ENCODE measurements at regions not wholly inside any gene's neighbourhood (a gene's known extent, or its start where the extent isn't known, plus 50 kb on each side); places are given as distances from the start of the nearest gene placed in this dataset.

DNA sequence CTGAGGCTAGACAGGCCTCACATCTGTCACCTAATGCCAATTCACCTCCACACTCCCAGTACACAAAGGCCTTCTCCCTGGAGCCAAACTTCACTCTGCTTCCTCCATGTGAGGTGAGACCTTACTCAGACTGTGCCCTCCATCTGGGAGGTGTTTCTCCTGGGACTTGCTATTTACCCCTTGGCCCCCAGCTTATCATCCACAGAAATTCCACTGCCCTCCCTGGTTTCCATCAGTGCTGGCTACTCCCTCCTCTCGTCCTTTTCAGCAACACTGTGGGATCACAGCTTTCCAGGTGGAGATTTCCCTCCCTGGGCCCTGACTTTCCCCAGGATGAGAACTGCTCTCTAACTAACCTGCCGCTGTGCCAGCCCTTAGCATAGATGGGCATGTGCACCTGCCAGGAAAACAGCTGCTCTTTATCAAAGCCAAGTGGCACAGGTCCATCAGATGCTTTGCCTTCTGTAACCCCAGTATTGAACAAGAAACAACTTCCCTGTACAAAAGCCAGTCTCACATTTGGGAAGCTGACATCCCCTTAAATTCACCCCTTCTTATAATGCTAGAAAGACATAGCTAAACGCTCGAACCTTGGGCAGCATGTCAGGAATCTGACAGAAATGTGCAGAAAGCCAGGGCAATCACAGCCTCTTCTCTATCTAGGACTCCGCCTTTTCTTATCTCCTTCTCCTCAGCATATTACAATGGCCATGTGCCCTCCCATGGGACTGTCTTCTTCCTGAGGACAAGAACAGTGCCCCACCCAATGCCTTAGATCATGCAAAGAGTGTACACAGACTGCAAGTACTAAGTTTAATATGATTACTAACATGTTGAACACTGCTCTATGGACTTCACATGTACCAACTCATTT, 535.5 kb upstream of the ID2 start (continued):
- TF ChIP-seq MAX (IDR thresholded peaks at IDR 0.05) (peak; percentile 64), SP1 (IDR thresholded peaks at IDR 0.05) (peak; percentile 66)
- TF ChIP-seq, protein P1, sequence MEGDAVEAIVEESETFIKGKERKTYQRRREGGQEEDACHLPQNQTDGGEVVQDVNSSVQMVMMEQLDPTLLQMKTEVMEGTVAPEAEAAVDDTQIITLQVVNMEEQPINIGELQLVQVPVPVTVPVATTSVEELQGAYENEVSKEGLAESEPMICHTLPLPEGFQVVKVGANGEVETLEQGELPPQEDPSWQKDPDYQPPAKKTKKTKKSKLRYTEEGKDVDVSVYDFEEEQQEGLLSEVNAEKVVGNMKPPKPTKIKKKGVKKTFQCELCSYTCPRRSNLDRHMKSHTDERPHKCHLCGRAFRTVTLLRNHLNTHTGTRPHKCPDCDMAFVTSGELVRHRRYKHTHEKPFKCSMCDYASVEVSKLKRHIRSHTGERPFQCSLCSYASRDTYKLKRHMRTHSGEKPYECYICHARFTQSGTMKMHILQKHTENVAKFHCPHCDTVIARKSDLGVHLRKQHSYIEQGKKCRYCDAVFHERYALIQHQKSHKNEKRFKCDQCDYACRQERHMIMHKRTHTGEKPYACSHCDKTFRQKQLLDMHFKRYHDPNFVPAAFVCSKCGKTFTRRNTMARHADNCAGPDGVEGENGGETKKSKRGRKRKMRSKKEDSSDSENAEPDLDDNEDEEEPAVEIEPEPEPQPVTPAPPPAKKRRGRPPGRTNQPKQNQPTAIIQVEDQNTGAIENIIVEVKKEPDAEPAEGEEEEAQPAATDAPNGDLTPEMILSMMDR (IDR thresholded peaks at IDR 0.05; ENCODE audit: low read depth, low read length, missing input control): no peak

DNA sequence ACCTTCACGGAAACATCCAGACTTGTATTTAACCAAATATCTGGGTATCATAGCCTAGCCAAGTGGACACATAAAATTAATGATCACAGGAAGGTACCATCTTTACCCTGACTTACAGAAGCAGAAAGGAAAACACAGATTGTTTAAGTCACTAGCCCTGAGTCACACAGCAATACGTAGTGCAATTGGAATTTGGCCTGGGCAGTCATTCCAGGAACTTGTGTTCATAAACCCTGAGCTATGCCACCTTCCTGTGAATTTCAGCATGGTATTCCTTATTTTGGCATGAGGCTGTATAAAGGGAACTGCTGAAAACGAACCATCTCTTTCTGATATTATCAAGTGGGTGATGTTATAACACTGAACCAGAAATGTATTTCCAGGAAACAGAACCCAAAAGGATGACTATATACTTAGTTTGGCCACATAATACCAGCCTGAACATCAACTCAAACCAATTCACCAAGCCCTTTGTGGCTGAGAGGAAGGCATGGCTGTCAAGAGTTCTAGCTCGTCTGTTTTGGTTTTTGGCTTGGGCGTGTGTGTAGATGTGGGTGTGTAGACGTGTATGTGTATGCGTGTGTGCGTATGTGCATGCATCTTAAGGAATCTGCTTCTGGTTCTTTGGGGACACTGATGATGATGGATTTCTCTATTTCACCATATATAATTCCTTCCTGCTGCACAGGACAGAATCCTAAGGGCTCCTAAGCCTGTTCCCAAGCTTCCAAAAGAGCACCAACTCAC, 533.4 kb upstream of the ID2 start:
- Histone ChIP-seq H3K27ac (ENCODE audit: low read depth in 1 of 2, low read length in 2 of 2) (no peak overlapping the region), H3K9ac (ENCODE audit: low read depth in 1 of 2, low read length in 2 of 2) (no peak overlapping the region), H3K4me3 (ENCODE audit: low read depth in 1 of 3, low read length in 3 of 3) (no peak overlapping the region), H3K27me3 (ENCODE audit: control insufficient read depth in 4 of 4, insufficient read depth in 4 of 4, low read length in 3 of 4) (no peaks in the 10 kb centered on the region), H3K9me3 (ENCODE audit: control insufficient read depth in 4 of 4, low read length in 3 of 4) (no peaks in the 10 kb centered on the region), H3K36me3 (ENCODE audit: control insufficient read depth in 4 of 4, insufficient read depth in 3 of 4, low read depth in 1 of 4, low read length in 3 of 4) (peaks cover 0 to 7% (median 0%) of the 10 kb centered on the region in 4 donors), H3K4me1 (ENCODE audit: control insufficient read depth in 4 of 4, insufficient read depth in 4 of 4, low read length in 3 of 4) (peaks cover 2 to 31% (median 18%) of the 10 kb centered on the region in 4 donors)
- no peak for TF ChIP-seq YY1 (IDR thresholded peaks at IDR 0.05)
- TF ChIP-seq HNF4G (IDR thresholded peaks at IDR 0.05): no peak
- TF ChIP-seq, protein P1 (IDR thresholded peaks at IDR 0.05; ENCODE audit: low read depth, low read length, missing input control): no peak
- TF ChIP-seq JUND (IDR thresholded peaks at IDR 0.05): peak; percentile 28 to 75
- TF ChIP-seq FOXA1 (IDR thresholded peaks at IDR 0.05): no peak
- no peak for TF ChIP-seq EGR1 (IDR thresholded peaks at IDR 0.05; ENCODE audit: low read depth in 2 of 2)
- peak; percentile 30 to 38 for TF ChIP-seq HNF4A (conservative IDR thresholded peaks at IDR 0.05)
- no peak for TF ChIP-seq FOXA2 (IDR thresholded peaks at IDR 0.05)
- no peak for TF ChIP-seq MAX (IDR thresholded peaks at IDR 0.05)
- no peak for TF ChIP-seq NR2F2 (IDR thresholded peaks at IDR 0.05)
- TF ChIP-seq, protein P2, sequence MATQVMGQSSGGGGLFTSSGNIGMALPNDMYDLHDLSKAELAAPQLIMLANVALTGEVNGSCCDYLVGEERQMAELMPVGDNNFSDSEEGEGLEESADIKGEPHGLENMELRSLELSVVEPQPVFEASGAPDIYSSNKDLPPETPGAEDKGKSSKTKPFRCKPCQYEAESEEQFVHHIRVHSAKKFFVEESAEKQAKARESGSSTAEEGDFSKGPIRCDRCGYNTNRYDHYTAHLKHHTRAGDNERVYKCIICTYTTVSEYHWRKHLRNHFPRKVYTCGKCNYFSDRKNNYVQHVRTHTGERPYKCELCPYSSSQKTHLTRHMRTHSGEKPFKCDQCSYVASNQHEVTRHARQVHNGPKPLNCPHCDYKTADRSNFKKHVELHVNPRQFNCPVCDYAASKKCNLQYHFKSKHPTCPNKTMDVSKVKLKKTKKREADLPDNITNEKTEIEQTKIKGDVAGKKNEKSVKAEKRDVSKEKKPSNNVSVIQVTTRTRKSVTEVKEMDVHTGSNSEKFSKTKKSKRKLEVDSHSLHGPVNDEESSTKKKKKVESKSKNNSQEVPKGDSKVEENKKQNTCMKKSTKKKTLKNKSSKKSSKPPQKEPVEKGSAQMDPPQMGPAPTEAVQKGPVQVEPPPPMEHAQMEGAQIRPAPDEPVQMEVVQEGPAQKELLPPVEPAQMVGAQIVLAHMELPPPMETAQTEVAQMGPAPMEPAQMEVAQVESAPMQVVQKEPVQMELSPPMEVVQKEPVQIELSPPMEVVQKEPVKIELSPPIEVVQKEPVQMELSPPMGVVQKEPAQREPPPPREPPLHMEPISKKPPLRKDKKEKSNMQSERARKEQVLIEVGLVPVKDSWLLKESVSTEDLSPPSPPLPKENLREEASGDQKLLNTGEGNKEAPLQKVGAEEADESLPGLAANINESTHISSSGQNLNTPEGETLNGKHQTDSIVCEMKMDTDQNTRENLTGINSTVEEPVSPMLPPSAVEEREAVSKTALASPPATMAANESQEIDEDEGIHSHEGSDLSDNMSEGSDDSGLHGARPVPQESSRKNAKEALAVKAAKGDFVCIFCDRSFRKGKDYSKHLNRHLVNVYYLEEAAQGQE (IDR thresholded peaks at IDR 0.05): no peak
- TF ChIP-seq, protein P3, sequence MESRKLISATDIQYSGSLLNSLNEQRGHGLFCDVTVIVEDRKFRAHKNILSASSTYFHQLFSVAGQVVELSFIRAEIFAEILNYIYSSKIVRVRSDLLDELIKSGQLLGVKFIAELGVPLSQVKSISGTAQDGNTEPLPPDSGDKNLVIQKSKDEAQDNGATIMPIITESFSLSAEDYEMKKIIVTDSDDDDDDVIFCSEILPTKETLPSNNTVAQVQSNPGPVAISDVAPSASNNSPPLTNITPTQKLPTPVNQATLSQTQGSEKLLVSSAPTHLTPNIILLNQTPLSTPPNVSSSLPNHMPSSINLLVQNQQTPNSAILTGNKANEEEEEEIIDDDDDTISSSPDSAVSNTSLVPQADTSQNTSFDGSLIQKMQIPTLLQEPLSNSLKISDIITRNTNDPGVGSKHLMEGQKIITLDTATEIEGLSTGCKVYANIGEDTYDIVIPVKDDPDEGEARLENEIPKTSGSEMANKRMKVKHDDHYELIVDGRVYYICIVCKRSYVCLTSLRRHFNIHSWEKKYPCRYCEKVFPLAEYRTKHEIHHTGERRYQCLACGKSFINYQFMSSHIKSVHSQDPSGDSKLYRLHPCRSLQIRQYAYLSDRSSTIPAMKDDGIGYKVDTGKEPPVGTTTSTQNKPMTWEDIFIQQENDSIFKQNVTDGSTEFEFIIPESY (IDR thresholded peaks at IDR 0.05): no peak
- peak; percentile 6 for TF ChIP-seq SP1 (IDR thresholded peaks at IDR 0.05)
- TF ChIP-seq GABPA (IDR thresholded peaks at IDR 0.05 in 1 of 2, conservative IDR thresholded peaks at IDR 0.05 in 1 of 2): no peak
- TF ChIP-seq RXRA (IDR thresholded peaks at IDR 0.05): no peak
- TF ChIP-seq TAF1 (conservative IDR thresholded peaks at IDR 0.05): no peak
- peak; percentile 21 to 22 for TF ChIP-seq RAD21 (IDR thresholded peaks at IDR 0.05)
- no peak for TF ChIP-seq ATF3 (IDR thresholded peaks at IDR 0.05)
- 88% methylated on average over 8 of the region's 8 CpGs for WGBS
- no peak for DNase-seq (ENCODE audit: low spot score)
